GM12874 (cell line): ENCODE measurements at regions not wholly inside any gene's neighbourhood (a gene's known extent, or its start where the extent isn't known, plus 50 kb on each side); places are given as distances from the start of the nearest gene placed in this dataset.

Source experiments
- TF ChIP-seq, protein P1 (sequence below): IDR thresholded peaks from 2 replicates; pipeline ENCODE4 v1.5.1; 2011; ENCODE audit warnings: low read depth, mild to moderate bottlenecking, control low read depth, low read length, moderate library complexity; ENCODE audit not compliant: insufficient read depth

DNA sequence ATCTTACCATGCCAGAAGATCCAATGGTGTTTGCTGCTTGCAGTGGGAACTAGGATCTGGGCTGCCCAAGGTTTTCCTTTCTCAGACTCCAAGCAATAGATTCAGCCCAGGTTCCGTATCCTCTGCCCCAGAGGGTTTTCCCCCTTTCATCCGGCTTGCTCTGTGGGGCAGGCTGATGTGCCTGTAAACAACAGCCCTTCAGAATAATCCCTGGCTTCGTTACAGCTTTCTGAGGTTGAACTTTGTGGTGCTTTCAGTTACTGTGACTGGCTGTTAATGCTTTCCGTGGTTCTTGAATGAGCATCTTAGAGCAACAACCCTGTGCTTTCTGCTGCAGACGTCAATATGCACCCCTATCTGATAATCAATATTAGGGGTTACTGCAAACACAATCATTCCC lies 400.4 kb downstream of the BTBD3 start:
- TF ChIP-seq, protein P1, sequence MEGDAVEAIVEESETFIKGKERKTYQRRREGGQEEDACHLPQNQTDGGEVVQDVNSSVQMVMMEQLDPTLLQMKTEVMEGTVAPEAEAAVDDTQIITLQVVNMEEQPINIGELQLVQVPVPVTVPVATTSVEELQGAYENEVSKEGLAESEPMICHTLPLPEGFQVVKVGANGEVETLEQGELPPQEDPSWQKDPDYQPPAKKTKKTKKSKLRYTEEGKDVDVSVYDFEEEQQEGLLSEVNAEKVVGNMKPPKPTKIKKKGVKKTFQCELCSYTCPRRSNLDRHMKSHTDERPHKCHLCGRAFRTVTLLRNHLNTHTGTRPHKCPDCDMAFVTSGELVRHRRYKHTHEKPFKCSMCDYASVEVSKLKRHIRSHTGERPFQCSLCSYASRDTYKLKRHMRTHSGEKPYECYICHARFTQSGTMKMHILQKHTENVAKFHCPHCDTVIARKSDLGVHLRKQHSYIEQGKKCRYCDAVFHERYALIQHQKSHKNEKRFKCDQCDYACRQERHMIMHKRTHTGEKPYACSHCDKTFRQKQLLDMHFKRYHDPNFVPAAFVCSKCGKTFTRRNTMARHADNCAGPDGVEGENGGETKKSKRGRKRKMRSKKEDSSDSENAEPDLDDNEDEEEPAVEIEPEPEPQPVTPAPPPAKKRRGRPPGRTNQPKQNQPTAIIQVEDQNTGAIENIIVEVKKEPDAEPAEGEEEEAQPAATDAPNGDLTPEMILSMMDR: no peak

DNA sequence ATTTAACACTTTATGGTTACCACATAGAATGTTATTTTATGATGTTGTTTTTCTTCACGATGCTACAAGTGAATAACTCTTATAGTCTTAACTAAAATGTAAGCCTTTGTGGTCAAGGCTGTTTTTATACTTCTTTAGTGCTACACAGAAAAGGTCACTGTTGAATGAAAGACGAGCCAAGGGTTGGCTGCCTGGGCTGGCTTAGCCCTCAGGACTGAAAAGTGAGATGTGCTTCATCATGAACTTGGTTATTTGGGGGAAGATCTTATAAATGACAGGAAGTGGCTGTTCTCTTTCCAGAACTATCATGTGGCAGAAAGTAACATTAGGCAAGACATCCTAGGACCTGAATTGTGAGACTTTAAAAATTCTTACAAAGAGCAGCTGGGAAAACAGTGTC lies 404.0 kb downstream of the BTBD3 start:
- TF ChIP-seq, protein P1: no peak

DNA sequence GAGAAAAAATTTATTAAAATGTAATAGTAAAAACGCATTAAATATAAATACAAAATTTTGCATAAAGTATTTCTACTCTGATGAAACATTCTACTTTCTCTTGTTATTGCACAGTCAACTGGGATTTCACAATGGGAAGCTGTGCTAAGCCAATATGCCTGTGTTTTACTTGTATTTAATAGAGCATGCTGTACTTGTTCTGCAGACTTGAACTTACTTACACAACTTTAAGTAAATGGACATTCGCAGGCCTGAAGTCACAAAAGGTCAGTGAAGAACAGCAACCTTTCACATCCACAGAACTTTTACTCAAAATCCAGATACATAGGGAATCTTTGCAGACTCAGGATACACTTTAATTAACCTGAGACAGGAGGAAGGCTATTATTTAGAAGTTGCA lies 409.5 kb downstream of the BTBD3 start:
- TF ChIP-seq, protein P1: no peak

DNA sequence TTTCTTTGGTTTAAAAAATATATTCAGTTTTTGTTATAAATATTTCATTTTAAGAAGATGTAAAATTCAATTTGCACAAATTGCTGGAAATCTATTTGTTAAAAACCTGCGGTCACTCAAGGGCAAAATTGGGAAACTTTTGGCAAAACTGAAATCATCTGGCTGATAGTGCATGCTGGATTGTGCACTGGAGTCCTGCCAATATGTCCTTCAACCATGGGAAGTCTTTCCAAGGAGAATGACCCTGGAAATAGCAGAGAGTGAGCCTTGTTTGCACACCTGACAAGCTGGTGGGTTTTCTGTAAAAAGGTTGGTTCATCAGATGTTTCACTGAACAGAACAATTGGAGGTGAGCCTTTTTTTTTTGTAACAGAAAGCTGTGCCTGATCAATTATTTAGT lies 413.5 kb downstream of the BTBD3 start:
- TF ChIP-seq, protein P1: no peak

DNA sequence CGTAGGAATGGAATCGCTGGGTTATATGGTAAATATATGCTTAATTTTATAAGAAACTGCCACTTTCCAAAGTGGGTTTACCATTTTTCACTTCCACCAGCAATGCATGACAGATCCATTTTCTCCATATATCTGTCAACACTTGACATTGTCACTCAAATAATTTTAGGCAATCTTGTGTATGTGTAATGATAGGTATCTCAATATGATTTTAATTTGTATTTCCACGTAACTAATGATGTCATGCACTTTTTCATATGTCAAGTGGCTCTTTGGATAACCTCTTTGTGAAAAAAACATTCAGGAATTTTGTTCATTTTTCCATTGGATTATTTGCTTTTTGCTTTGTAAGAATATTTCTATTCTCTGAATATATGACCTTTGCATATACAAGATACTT lies 419.9 kb downstream of the BTBD3 start:
- TF ChIP-seq, protein P1: no peak

DNA sequence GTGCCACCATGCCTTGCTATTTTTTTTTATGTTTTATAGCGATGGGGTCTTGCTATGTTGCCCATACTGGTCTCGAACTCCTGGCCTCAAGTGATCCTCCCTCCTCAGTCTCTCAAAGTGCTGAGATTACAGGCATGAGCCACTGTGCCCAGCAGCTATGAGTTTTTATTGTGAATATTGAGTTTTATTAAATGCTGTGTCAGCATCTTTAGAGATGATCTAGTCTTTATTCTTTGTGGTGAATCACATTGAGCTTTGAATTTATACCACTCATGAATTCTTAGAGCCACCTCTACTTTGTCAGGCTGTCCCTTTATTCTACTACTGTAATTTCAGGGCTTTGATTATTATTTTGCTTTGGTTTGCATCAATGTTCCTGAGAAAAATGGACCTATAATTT lies 428.3 kb downstream of the BTBD3 start:
- TF ChIP-seq, protein P1: no peak

DNA sequence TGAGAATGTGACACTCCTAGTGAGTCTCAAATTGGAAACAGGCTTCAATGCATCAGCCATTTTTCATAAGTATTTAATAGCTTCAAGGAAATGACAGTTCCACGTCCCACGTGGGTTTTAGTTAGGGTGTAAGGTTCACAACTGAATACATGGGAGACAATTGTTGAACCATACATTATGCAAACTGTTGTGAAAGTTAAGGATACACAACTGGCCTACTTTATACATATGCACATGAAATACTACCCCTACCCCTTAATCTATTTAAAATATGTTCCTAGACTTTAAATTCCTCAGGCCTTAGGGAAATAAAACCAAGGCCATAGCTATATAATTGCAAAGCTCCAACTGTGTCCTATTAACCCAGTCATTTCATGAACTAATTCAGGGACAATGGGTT lies 436.1 kb downstream of the BTBD3 start:
- TF ChIP-seq, protein P1: no peak

DNA sequence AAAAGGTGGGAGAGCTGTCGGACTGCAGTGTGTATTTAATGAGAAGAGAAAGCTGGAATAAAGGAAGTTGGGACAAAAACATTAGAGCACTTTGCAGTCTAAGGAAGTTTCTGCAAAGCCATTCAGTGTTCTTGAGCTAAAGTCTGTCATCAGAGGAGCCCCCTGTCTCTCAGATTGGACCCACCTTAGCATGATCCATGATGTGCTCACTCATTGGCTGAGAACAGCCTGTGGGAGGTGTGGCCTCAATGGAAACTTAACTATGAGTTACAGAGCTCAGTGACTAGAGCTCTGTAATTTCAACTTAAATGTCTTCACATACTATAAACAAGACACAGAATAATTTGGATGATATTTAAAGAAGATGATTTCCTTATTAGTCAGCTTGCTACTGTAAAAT lies 437.0 kb downstream of the BTBD3 start:
- TF ChIP-seq, protein P1: no peak
